ENCODE measurements at regions not wholly inside any gene's neighbourhood (a gene's known extent, or its start where the extent isn't known, plus 50 kb on each side); places are given as distances from the start of the nearest gene placed in this dataset.

DNA sequence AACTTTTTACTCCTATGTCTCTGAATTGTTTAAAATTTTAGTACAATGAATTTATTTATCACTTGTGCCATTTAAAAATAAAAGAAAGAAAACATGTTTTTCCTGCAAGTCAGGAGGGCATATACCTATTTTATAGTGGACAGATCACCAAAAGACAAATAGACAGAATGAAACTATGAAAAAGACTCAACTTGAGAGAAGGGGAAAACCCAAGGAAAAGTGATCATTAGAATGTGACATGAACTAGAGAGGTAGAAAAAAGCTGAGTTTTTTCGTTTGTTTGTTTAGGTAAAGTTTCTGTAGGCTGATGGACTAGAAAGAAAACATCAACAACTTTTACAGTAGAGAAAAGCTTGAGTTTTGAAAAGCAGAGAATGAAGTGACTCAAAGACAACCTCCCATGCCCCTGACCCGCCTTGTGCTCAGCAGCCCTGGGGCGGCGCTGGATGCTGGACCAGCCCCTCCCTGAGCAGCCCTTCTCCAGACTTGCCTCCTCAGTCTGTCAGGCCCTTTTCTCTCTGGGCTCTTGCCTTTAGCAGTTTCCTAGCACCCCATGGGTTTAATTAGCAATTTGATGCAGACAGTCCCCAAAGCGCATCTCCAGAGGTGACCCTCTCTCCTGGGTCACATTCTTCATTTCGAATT, 95.1 kb upstream of the ARID2 start:
- DNase-seq: no peak

DNA sequence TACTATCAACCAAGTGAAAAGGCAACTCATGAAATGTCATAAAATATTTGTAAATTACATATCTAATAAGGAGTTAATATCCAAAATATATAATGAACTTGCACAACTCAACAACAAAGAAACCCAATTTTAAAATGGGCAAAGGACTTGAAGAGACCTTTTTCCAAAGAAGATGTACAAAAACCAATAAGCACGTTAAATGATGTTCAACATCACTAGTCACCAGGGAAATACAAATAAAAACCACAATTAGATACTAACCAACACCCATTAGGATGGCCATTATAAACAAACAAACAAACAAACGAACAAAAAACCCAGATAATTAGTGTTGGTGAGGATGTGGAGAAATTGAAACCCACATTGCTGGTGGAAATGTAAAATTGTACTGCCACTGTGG, 92.3 kb upstream of the ARID2 start:
- no peak for DNase-seq

DNA sequence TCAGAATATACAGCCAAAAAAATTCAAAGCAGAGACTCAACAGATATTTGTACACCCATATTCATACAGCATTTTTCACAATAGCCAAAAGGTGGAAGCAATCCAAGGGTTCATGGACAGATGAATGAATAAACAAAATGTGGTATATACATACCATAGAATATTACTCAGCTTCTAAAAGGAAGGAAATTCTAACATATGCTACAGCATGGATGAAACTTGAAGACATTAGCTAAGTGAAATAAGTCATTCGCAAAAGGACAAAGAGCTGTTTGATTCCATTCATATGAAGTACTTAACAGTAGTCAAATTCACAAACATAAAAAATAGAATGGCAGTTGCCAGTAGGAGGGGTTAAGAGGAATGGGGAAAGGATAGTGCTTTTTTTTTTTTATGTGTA, 91.8 kb upstream of the ARID2 start:
- DNase-seq: no peak

DNA sequence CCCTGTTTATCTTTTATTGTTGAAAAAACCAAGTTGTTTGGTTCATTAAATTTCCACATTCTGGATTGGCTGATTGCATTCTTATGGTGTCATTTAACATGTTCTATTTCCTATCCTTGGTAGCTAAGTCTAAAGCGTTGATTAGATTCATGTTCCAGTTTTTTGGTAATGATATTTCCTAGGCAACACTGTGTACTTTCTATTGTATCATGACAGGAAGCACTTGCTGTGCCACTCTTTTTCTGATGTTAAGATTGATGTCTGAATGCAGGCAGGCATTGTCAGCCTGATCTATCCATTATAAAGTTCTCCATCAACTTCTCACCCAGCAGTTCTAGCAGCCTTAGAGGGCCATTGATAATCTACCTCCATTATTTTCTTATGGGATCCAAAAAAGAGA, 91.1 kb upstream of the ARID2 start:
- DNase-seq: no peak

DNA sequence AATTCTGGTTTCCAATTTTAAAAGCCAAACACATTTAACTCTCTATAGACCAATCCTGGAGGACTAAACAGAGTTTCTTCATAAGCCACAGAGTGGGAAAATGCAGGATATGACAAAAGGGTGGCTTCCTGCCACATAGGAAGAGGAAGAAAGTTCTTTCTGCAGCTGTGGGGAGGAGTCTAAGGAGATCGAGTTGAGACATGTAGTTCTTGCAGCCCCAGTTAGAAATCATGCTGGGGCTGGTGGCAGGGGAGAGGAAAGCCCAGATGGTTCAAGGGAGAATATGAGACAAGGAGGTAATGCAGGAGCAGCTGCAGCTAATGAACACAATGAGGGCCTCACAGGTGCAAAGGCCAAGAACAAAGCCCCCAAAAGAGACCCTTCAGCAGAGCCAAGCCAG, 85.0 kb upstream of the ARID2 start:
- no peak for DNase-seq

DNA sequence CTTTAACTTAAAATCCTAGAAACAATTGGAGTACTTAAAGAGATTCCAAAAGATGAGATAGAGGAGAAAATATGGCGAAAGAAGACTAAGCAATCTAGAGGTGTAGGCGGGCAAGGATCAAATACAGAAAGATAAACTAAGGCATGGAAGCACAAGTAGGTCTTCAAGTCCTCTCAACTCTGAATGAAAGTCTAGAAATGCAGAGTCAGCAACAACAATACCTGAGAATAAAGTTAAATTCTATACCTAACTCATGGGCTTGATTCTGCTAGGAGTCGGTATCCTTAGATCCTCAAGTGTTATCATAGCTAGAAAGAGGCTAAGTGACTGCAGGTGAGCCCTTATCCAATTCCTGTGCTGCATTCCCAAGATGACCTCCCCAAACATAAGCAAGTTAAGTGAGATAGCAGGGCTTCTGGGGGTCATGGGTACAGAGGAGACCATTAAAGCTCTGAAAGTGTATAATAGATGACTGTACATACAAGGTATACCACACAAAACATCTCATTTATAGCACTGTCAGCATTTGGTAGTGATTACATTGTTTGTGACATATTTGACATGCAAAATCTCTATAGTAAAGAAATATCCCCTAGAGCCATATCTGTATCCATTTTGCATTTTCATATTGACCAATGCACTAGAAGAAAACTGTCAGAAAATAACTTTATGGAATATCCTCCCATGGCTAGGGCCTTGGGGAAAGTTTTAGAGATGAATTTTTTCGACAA, 82.5 kb upstream of the ARID2 start:
- DNase-seq: no peak

DNA sequence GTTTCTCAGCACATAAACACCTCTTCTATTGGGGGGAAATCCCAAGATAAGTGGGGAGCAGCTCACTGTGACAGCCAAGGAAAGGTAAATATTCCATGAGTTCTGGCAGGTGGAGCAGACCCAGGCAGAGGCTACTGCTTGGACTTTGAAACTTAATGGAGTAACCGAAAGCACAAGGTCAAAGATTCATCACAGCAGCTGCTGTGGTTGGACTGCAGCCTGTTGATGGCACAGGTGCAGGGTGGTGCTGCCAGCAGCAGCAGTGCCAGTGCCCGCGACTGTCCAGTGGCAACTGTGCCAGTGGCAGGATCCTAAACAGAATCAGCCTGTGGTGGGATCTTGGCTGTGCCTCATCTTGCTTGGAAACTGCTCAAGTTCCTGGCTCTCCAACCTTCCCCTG, 81.4 kb upstream of the ARID2 start:
- DNase-seq: no peak

DNA sequence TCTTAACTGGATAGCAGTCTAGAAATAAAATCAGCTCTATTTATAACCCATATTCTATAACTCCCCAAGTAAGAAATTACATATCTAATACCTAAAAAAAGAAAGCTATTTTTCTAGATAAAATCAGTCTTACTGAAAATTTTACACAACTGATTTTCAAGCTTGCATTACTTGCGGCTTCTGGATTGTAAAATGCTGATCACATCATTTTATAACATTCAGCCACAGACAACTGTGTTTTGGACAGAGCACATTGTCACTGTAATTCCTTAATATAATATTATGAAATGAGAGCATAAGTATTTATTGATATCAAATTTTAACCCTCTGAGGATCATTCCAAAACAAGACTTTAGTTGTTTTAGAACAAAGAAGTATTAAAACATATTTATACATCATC, 78.5 kb upstream of the ARID2 start:
- no peak for DNase-seq

DNA sequence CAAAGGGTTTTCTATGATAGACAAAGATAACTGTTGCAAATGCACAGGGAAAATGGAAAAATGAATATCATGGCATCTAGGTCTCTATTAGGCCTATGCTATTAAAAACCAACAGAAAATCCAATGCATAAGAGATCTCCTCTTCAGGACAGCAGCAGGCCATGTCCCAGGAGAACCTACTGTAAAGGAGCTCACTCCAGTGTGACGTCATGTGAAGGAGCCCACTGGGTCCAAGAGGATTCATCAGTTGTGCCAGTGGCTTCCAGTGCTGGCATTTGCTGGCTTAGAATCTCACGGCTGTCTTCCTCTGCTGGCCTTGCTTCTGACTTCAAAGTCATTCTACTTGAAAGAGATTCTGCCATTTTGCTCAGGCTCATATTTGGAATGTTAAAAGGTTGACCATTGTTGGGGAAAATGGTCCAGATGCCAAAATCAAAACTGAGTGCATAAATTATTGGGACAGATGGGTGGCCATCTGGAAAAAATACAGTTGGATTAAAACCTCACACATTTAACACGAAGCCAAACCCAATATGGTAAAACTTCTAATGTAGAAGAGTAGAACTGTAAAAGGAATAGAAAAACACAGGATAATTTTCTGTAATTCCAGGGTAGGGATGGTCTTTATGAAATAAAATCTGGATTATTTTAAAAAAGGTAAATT, 75.4 kb upstream of the ARID2 start:
- peak; percentile 12 for DNase-seq

DNA sequence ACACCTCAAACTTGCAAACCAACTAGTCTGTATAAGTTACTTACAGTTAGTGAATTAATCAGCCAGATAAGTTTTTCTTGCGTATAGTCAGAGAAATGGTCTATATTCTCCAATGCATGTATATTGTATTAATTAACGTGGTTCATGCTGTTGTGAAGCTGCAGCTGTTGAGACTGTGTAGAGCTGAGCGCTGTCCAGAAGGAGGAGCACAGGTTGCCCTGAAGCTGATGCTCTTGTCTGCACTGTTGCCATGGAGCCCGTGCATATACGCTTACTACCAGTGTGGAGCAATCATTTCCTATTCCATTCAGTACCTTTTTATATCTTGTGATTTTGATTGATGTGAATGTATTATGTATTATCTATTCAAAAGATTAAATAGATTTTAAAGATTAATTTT, 74.3 kb upstream of the ARID2 start:
- peak; percentile 47 for DNase-seq

DNA sequence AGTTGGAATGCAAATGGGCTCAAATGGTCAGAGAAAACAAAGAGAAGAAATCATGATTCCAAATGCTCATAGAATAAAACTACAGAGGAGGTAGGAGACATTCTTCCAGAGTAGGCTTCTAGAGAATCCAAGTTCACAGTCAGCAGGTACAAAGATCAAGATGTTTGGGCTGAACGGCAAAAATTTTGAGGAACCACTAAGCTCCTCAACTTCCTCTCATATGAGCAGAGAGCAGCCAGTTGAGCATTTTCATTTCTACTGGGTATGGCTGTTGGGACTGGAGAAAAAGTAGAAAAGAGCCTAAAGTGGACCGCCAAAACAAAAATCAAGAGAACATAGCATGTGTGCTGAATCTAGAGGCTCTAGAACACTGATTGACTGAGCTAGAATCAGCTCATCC, 73.8 kb upstream of the ARID2 start:
- no peak for DNase-seq

DNA sequence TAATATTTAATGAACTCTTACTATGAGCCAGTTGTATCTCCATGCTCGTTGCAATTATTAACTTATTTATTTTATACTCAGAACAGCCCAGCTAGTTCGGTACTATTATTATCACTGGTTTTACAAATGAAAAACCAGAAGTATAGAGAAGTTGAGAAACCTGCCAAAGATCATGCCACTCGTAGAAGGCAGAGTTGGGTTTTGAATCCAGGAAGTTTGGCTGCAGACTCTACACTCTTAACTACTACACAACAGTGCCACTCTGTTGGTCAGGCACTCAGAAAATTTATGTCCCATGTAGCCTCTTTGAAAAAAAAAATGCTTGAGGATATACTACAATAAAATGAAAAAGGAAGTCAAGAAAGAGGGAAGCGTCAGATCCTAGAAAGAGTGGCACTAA, 71.5 kb upstream of the ARID2 start:
- DNase-seq: no peak

DNA sequence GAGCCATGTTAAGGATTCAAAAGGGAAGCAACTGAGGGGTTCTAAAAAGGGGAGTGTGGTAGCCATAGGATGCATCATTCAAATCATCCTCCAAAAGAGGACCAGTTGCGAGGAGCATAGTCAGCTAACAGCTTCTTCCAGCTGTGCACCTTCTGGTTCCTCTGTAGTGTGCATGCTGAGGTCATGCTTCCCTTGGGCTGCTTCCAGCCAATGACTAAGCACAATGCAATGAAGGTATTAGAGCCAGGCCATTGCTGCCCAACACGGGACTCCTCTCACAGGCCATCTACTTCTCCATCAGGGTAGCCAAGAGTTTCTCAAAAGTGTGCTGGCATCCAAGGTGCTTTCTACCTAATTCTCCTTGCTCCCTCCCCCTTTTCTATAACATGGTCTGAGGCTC, 69.2 kb upstream of the ARID2 start:
- DNase-seq: no peak

DNA sequence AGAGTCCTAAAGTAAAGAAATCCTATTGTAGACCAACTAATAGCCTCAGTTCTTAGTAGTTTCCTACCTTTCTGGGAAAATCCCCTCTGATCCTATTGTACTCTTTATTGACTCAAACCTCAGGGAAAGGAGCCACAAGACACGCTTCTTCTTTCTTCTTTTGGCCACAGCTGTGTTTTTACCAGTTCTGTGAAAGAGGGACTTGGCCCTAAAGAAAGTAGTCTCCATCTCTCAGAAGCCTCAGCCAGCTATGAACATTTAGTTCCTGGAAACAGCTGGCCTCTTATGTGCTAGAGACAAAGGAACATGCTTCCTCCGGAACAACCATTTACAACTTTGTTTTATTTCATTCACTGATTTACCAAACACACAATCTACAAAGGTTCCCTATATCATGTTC, 66.1 kb upstream of the ARID2 start:
- DNase-seq: no peak

DNA sequence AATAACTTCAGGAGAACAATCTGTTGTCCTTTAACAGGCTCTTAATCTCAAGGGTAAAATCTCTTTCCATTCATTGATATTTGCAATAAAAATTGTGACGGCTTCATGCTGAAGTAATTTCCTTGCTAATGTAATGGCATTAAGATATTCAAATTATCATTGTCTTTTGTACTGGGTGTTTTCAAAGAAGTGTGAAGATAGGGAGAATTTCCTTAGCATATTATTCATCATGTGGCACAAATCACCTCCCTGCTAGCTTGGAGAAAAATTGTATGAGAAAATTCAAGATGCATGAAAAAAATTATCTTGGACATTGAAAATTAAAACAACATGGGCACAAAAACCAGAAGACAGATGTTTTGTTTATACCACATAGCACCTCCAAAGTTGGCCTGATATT, 63.6 kb upstream of the ARID2 start:
- DNase-seq: no peak

DNA sequence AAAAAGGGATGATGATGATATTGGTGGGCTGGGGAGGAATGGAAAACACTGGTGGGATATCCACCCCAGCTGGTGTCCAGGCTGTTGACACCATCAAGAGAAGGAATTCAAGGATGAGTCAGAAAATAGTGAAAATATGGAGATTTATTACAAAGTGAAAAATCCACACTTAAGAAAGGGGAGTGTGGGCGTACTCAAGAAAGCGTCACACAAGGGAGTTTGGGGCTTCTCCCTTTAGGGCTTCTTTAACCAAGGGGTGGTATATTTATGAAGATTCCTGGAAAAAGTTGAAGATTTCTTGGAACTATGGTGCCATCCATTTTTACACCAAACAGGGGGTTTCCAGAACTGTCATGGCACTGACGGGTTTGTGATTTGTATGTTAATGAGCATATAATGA, 63.1 kb upstream of the ARID2 start:
- DNase-seq: no peak

DNA sequence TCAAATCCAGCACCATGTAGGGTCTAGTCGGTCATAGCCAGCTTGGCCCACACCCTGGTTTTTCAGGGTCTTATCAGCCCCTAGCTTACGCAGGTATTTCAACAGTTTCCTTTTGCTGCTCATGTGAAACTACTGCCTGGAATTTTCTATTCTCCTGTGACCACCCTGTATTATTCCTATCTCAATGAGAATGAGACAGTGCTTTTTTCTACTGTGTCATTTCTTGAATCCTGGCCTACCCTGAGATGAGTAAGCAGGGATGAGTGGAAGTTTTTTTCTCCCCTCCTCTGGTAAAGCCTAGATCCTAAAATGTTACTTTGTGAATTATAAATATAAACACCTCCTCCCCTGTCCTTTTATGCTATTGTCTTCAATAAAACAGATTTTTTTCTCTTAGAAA, 62.7 kb upstream of the ARID2 start:
- no peak for DNase-seq

DNA sequence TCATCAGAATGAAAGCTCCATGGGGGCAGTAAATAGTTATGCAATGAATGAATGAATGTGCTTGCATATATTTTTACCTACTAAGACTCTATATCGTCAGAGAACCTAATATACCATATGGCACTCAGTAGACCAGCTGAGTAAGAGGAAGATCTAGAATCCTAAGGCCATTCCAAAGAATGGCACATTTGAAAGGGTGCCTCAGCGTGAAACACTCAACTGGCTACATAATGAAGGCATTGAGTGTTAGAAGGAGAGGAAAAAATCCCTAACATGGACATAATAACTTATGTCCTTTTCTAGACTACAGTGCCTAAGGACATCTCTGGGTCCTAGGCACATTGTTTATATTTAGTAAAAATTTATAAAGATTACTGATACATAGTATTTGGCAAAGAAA, 61.7 kb upstream of the ARID2 start:
- no peak for DNase-seq

DNA sequence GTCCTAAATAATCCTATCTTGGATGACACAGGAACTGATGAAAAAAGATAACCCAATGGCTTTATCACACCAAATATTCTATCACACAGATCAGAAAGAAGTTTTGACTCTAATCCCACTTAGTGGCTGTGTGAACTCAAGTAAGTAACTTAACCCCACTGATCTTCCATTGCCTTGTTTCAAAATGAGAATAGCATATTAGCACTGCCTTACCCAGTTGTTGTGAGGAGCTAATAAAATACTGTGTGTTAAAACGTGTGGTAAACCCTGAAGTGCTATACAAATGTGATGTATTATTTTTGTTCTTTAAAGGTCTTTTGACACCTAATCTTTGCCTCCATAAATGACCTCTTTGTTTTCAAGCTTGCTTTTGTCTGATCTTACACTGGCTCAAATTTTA, 60.9 kb upstream of the ARID2 start:
- no peak for DNase-seq

DNA sequence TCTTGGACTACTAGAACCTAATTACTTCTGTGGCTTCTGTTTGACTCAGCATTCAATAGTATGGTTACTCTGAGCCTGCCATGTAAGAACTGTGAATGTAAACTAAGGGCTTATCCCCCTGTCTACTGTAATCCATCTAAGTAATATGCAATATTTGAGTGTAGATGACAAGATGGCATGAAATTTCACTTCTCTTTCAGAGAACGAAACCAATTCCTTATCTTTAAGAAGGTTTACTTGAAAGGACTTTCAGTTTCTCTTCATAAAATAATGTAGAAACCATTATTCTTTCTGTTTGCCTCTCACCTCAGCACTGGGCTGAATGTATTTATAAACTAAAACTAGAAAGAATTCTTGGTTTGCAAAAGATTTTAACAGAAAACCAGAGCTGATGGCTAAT, 60.4 kb upstream of the ARID2 start:
- no peak for DNase-seq

DNA sequence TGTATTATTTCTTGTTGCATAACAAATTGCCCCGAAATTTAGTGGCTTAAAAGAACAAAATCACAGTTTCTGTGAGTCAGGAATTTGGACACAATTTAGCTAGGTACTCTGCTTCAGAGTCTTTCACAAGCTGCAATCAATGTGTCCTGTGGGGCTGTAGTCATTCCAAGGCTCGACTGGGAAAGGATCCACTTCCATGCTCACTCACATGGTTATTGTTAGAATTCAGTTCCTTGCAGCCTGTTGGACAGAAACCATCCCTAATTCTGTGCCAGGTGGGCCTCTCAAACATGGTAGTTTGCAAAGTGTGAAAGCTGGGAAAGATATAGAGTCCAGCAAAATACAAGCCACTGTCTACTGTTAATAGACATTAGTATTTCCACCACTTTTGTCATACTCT, 59.7 kb upstream of the ARID2 start:
- DNase-seq: no peak

DNA sequence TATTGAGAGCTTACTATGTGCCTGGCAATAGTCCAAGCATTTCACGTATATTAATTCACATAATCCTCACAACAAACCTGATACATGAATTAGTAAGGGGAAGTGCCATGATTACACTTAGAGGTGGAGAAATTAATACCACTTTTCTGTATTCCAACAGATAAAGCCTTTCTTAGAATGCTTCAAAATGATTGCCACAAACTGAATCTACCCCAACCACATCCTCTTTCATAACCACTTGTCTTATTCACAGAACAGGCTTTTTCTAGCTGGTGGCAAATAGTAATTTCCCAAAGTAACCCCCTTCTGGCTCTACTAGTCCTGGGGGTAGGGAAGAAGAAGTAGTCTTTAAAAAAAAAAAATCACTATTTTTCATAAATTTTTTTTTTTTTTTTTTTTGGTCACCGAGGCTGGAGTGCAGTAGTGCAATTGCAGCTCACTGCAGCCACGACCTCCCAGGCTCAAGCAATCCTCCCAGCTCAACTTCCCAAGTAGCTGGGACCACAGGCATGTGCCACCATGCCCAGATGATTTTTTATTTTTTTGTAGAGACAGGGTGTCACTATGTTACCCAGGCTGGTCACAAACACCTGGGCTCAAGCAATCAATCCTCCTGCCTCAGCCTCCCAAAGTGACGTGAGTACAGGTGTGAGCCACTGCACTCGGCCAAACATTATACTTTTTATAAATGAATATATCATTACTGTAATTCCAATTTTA, 59.0 kb upstream of the ARID2 start:
- no peak for DNase-seq

DNA sequence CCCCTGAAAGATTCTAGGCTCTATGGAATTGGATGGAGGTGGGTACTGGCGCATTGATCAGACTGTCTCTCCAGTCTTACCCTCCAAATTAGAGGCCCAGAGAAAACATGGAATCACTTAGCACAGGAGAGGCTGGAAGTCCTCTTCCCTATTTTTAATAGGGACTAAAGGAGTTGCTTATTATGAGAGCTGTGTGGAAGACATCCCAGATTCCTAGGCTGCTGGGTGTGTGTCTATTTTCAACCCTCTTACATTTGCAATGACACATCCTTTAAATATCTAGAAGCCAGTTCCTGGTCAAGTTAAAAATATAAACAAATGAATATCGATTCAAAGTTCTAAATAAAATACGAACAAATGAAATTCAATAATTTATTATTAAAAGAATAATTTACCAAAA, 58.3 kb upstream of the ARID2 start:
- no peak for DNase-seq
